Natural killer cell treated with Interleukin-12 subunit alpha and Interleukin-12 subunit beta and Interleukin-15 and Interleukin-18, amount 100 ng/mL, for 72 hours (primary cell): ENCODE measurements at regions not wholly inside any gene's neighbourhood (a gene's known extent, or its start where the extent isn't known, plus 50 kb on each side); places are given as distances from the start of the nearest gene placed in this dataset.
"Not testable (repeated sequence)": the region's sequence is repeated elsewhere in the genome, so short reads cannot be mapped to it uniquely, and the experiment has no call there.

ENCODE experiments used
- ATAC-seq, 2 donors: fragments of 150-1000 bp; cut with Tn5 transposase in 1 of 2; sonication (Bioruptor Pico), chemical (Tn5 transposase) in 1 of 2; 2 replicates each; pipeline ENCODE4 v1.10.0; 2021
- DNase-seq: peaks from one replicate; pipeline ENCODE4 v3.0.0; 2022; ENCODE audit warnings: low spot score
- H3K27ac Mint-ChIP-seq, 2 donors: 1 replicate in 1 of 2; 2 replicates in 1 of 2; pipeline ENCODE4 v1.8.0; 2022; ENCODE audit warnings: mixed read lengths in 2 of 2, mild to moderate bottlenecking in 1 of 2, moderate library complexity in 1 of 2
- H3K27me3 Mint-ChIP-seq, 2 donors: 1 replicate in 1 of 2; 2 replicates in 1 of 2; pipeline ENCODE4 v1.8.0; 2022; ENCODE audit warnings: mixed read lengths in 2 of 2
- H3K36me3 Mint-ChIP-seq: one replicate; pipeline ENCODE4 v1.8.0; 2022; ENCODE audit warnings: mixed read lengths
- H3K4me1 Mint-ChIP-seq, 2 donors: 1 replicate in 1 of 2; 2 replicates in 1 of 2; pipeline ENCODE4 v1.8.0; 2022; ENCODE audit warnings: low read depth in 2 of 2, mixed read lengths in 2 of 2, mild to moderate bottlenecking in 1 of 2
- H3K4me3 Mint-ChIP-seq: one replicate; pipeline ENCODE4 v1.8.0; 2022; ENCODE audit warnings: mixed read lengths
- H3K9me3 Mint-ChIP-seq: 2 replicates; pipeline ENCODE4 v1.8.0; 2022; ENCODE audit warnings: mixed read lengths

- peaks cover 14% of the 10 kb centered on the region for H3K9me3 Mint-ChIP-seq
- H3K36me3 Mint-ChIP-seq, ATAC-seq, H3K27ac Mint-ChIP-seq, H3K4me1 Mint-ChIP-seq, DNase-seq, H3K4me3 Mint-ChIP-seq, H3K27me3 Mint-ChIP-seq: not testable (repeated sequence)
These were observed 263.9 kb upstream of the TECRL start for GRCh38 chr4:64673121-64673520.

DNA sequence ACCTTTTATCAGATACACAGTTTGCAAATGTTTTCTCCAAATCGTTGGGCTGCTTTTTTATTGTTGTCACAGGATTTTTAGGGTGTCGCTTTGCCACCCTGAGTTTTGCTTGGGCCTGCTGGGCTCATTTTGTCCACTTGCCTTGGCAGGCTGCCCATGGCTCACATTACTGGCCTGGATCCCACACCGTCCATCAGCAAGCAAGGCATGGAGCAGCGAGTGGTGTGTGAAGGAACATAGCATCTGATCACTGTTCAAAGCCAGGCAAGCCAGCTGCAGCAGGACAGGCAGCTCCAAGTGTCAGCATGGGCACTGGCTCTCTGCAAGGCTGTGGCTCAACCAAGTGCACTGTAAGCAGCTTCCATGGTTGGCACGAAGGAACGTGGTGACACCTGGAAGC, 261.4 kb upstream of the TECRL start:
- H3K4me1 Mint-ChIP-seq, result no peaks in the 10 kb centered on the region
- peaks cover 1% of the 10 kb centered on the region for H3K36me3 Mint-ChIP-seq
- DNase-seq (no peak), ATAC-seq (no peak)
- H3K27ac Mint-ChIP-seq, result no peak overlapping the region
- no peaks in the 10 kb centered on the region for H3K27me3 Mint-ChIP-seq
- H3K4me3 Mint-ChIP-seq, result no peak overlapping the region
- H3K9me3 Mint-ChIP-seq, result peaks cover 6% of the 10 kb centered on the region

DNA sequence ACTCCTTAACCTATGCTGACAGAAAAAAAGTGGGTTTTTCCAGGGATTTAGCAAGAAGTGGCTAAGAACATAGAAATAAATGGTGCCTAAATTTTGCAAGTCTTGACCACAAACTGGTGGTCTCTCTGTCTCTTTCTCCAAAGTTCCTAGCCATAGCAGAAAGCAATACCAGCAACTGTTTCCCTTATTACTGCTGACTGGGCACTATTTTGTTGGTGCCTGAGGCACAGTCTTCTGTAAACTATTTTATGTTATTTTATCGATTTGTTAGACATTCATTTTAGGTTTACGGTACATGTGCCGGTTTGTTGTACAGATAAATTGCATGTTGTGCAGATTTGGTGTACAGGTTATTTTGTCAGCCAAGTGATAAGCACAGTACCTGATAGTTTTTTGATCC, 234.6 kb upstream of the TECRL start:
- H3K9me3 Mint-ChIP-seq, result peaks cover 19% of the 10 kb centered on the region
- ATAC-seq, result no peak
- no peaks in the 10 kb centered on the region for H3K27me3 Mint-ChIP-seq
- no peaks in the 10 kb centered on the region for H3K4me1 Mint-ChIP-seq
- DNase-seq, result no peak
- H3K36me3 Mint-ChIP-seq, result no peaks in the 10 kb centered on the region
- H3K4me3 Mint-ChIP-seq, result no peak overlapping the region
- no peak overlapping the region for H3K27ac Mint-ChIP-seq

- H3K9me3 Mint-ChIP-seq, result peaks cover 16% of the 10 kb centered on the region
- no peaks in the 10 kb centered on the region for H3K36me3 Mint-ChIP-seq
- DNase-seq, result no peak
- H3K4me3 Mint-ChIP-seq, result no peak overlapping the region
- H3K27ac Mint-ChIP-seq, result no peak overlapping the region
- ATAC-seq, result no peak
- no peaks in the 10 kb centered on the region for H3K27me3 Mint-ChIP-seq
- H3K4me1 Mint-ChIP-seq, result no peaks in the 10 kb centered on the region
These were observed 233.7 kb upstream of the TECRL start for GRCh38 chr4:64642936-64643335.

DNA sequence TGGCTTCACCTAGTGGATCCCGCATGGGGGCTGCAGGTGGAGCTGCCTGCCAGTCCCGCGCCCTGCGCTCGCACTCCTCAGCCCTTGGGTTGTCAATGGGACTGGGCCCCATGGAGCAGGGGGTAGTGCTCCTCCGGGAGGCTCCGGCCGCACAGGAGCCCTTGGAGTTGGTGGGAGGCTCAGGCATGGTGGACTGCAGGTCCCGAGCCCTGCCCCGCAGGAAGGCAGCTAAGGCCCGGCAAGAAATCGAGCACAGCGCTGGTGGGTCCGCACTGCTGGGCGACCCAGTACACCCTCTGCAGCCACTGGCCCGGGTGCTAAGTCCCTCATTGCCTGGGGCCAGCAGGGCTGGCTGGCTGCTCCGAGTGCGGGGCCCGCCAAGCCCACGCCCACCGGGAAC, 231.2 kb upstream of the TECRL start:
- not testable (repeated sequence) for H3K4me3 Mint-ChIP-seq, H3K4me1 Mint-ChIP-seq, ATAC-seq, H3K27me3 Mint-ChIP-seq, H3K36me3 Mint-ChIP-seq, DNase-seq, H3K27ac Mint-ChIP-seq
- H3K9me3 Mint-ChIP-seq, result peaks cover 12% of the 10 kb centered on the region

DNA sequence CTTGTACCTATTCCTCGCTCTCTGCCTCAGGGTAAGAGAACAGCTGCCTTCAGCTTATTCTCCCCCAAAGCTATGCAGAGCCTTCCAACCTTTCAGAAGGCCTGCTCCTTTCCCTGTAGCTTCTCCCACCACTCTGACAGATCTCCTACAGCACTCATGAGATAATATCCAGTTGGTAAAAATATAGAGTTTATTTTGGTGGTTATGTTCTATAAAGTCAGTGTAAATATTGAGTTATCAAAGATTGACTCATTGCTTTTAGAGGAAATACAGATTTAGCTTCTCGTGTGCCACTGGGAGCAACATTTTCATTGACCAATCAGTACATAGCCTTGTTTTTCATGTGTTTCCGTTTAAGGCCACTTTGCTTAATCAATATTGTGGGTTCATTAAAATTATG, 216.2 kb upstream of the TECRL start:
- Mint-ChIP-seq H3K36me3 (peaks cover 5% of the 10 kb centered on the region), H3K9me3 (peaks cover 15% of the 10 kb centered on the region), H3K4me1 (no peaks in the 10 kb centered on the region), H3K4me3 (no peak overlapping the region), H3K27me3 (no peaks in the 10 kb centered on the region), H3K27ac (no peak overlapping the region)
- no peak for ATAC-seq
- no peak for DNase-seq

- no peak for ATAC-seq
- Mint-ChIP-seq H3K4me3 (no peak overlapping the region), H3K27ac (no peak overlapping the region), H3K9me3 (peaks cover 3% of the 10 kb centered on the region), H3K27me3 (no peaks in the 10 kb centered on the region), H3K4me1 (no peaks in the 10 kb centered on the region), H3K36me3 (no peaks in the 10 kb centered on the region)
- no peak for DNase-seq
These were observed 208.6 kb upstream of the TECRL start for GRCh38 chr4:64617800-64618199.

DNA sequence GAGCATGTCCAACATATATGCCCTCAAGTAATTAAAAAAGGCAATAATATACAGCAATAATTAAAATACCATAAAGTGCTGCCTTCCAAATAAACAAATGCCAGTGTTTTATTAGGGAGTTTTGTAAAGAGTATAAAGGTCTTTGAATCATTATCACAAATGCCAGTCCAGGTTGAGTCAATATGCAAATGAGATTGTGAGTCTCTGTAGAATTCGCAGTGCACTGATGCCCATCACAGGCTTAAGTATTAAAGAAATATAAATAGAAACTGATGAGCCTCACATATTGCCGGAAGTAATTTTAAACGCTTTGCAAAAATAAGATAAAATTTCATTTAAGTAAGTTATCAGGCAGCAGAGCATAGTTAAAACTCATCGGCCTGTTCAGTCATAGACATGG, 205.0 kb upstream of the TECRL start:
- ATAC-seq (no peak), DNase-seq (no peak)
- no peak overlapping the region for H3K4me3 Mint-ChIP-seq
- H3K27me3 Mint-ChIP-seq, result no peaks in the 10 kb centered on the region
- H3K36me3 Mint-ChIP-seq, result no peaks in the 10 kb centered on the region
- H3K4me1 Mint-ChIP-seq, result no peaks in the 10 kb centered on the region
- H3K9me3 Mint-ChIP-seq, result peaks cover 6% of the 10 kb centered on the region
- no peak overlapping the region for H3K27ac Mint-ChIP-seq

DNA sequence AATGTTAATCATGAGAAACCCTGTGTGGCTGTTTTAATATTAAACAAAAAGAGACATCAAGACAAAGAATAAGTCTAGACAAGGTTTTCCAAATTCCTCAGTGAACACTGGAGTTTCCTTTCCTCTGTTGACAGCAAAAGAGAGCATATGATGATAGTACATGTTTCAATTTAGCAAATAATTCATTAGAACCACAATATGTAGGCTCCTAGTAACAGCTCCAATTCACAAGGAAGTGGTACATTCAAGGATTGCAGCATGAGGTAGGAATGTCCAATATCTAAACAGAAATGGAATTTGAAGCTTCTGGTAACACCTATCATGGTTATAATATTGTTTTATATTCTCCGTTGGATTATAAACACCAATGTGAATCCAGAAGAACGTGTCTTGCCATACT, 203.8 kb upstream of the TECRL start:
- no peak overlapping the region for H3K4me3 Mint-ChIP-seq
- H3K36me3 Mint-ChIP-seq, result no peaks in the 10 kb centered on the region
- DNase-seq (no peak), ATAC-seq (no peak)
- no peaks in the 10 kb centered on the region for H3K27me3 Mint-ChIP-seq
- no peak overlapping the region for H3K27ac Mint-ChIP-seq
- peaks cover 6% of the 10 kb centered on the region for H3K9me3 Mint-ChIP-seq
- no peaks in the 10 kb centered on the region for H3K4me1 Mint-ChIP-seq

DNA sequence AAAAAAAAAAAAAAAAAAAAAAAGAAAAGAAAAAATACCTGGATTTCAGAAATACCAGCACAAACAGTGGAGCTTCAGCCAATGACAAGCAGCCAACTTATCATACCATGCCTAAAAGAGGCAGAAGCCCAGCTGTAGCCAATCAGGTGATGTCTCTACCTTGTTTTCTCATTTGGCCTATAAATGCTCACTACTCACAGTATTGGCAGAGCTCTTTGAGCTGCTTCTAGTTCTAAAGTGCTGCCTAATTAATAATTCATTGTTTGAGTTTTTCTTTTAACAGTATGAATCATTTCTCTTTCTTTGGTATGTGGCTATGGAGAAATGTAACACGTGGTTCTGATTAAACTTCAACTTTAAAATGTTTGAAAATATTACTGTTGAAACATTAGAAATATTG, 188.8 kb upstream of the TECRL start:
- H3K36me3 Mint-ChIP-seq, result no peaks in the 10 kb centered on the region
- H3K4me3 Mint-ChIP-seq, result no peak overlapping the region
- H3K27me3 Mint-ChIP-seq, result no peaks in the 10 kb centered on the region
- no peak overlapping the region for H3K27ac Mint-ChIP-seq
- DNase-seq (no peak), ATAC-seq (no peak)
- no peaks in the 10 kb centered on the region for H3K4me1 Mint-ChIP-seq
- no peaks in the 10 kb centered on the region for H3K9me3 Mint-ChIP-seq

DNA sequence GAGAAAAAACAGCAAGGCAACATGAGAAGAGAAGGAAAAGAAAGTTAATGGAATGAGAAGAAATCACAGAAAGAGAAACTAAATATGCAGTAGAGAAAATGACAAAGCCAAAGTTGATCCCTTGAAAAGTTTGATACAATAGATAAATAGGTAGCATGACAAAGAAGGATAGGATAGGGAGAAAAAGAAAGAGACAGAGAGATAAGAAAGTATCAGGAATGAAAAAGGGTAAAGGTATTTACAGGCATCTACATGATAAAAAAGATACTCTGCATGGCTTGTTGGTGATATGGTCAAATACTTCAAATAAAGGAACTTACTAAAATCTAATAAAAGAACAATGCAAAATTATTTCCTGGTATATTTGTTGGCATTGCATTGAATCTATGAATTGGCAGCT, 185.5 kb upstream of the TECRL start:
- Mint-ChIP-seq H3K27me3 (no peaks in the 10 kb centered on the region), H3K36me3 (peaks cover under 1% of the 10 kb centered on the region), H3K27ac (no peak overlapping the region), H3K4me1 (no peaks in the 10 kb centered on the region), H3K9me3 (peaks cover 4% of the 10 kb centered on the region), H3K4me3 (no peak overlapping the region)
- DNase-seq (no peak), ATAC-seq (no peak)

GRCh38 chr4:64588507-64588906, 179.3 kb upstream of the TECRL start:
- DNase-seq (no peak), ATAC-seq (no peak)
- H3K27me3 Mint-ChIP-seq, result no peaks in the 10 kb centered on the region
- peaks cover 7% of the 10 kb centered on the region for H3K36me3 Mint-ChIP-seq
- H3K9me3 Mint-ChIP-seq, result peaks cover 4% of the 10 kb centered on the region
- no peak overlapping the region for H3K4me3 Mint-ChIP-seq
- H3K27ac Mint-ChIP-seq, result no peak overlapping the region
- H3K4me1 Mint-ChIP-seq, result no peaks in the 10 kb centered on the region

- H3K27me3 Mint-ChIP-seq, result no peaks in the 10 kb centered on the region
- H3K4me1 Mint-ChIP-seq, result no peaks in the 10 kb centered on the region
- peaks cover 7% of the 10 kb centered on the region for H3K36me3 Mint-ChIP-seq
- no peak overlapping the region for H3K27ac Mint-ChIP-seq
- no peak overlapping the region for H3K4me3 Mint-ChIP-seq
- H3K9me3 Mint-ChIP-seq, result peaks cover 4% of the 10 kb centered on the region
- ATAC-seq (no peak), DNase-seq (no peak)
These were observed 175.8 kb upstream of the TECRL start for GRCh38 chr4:64584981-64585557.

DNA sequence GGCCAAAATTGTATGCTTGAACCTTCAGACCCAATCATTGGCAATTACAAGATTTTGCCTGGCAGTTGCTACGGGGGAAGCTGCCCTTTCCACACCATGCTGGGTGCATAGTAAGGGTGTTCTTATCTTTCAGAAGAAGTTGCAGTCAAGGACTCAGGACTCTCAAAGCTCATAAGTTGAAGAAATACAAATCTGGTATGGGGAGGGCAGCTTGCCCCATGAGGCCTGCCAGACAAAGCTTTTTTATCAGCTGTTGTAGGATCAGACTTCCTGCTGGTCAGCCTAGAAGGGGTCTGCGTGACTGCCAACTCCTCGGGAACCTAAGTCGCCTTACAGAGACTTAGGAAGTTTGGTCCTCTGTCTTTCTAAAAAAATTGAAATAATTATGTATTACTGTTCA, 174.9 kb upstream of the TECRL start:
- DNase-seq (no peak), ATAC-seq (no peak)
- Mint-ChIP-seq H3K9me3 (peaks cover 4% of the 10 kb centered on the region), H3K4me1 (no peaks in the 10 kb centered on the region), H3K4me3 (no peak overlapping the region), H3K27me3 (no peaks in the 10 kb centered on the region), H3K27ac (no peak overlapping the region), H3K36me3 (peaks cover under 1% of the 10 kb centered on the region)

DNA sequence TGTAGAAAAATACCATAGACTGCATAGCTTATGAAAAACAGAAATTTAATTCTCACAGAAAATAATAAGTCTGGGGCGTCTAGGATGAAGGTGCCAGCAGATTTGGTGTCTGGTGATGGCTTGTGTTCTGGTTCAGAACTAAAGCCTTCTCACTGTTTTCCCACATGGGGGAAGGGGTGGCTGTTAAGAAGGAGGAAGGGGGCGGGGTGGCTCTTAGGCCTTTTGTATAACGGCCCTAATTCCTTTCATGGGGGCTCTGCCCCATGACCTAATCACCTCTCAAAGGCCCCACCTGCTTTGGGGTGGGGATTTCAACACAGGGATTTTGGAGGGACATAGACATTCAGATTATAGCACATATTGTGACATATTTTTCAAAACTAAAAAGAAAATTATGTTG, 173.2 kb upstream of the TECRL start:
- H3K27me3 Mint-ChIP-seq, result no peaks in the 10 kb centered on the region
- no peak overlapping the region for H3K27ac Mint-ChIP-seq
- no peaks in the 10 kb centered on the region for H3K4me1 Mint-ChIP-seq
- DNase-seq, result no peak
- peaks cover 6% of the 10 kb centered on the region for H3K9me3 Mint-ChIP-seq
- no peak for ATAC-seq
- H3K4me3 Mint-ChIP-seq, result no peak overlapping the region
- H3K36me3 Mint-ChIP-seq, result peaks cover 4% of the 10 kb centered on the region
